Activated T-helper 1 cell treated with anti-CD3 and anti-CD28 coated beads, Interleukin-12 subunit alpha, Interleukin-12 subunit beta, Interleukin-2, Interleukin-4 antibody, amounts not matched to agents 30 ng/mL and 10 ng/mL and 1 ng/mL, durations not matched to agents 14 hours and 24 hours and 36 hours (primary cell): ENCODE measurements at regions not wholly inside any gene's neighbourhood (a gene's known extent, or its start where the extent isn't known, plus 50 kb on each side); places are given as distances from the start of the nearest gene placed in this dataset.
"Not testable (repeated sequence)": the region's sequence is repeated elsewhere in the genome, so short reads cannot be mapped to it uniquely, and the experiment has no call there.

Experiments used
- DNase-seq: peaks from one replicate; pipeline ENCODE4 v3.0.0; 2021; ENCODE audit warnings: low spot score
- H3K27ac Mint-ChIP-seq: one replicate; pipeline ENCODE4 v1.8.0; 2021; ENCODE audit warnings: mild to moderate bottlenecking, mixed read lengths
- H3K27me3 Mint-ChIP-seq: one replicate; pipeline ENCODE4 v1.8.0; 2022; ENCODE audit warnings: mild to moderate bottlenecking, moderate library complexity, mixed read lengths; ENCODE audit not compliant: insufficient read depth
- H3K36me3 Mint-ChIP-seq: one replicate; pipeline ENCODE4 v1.8.0; 2021; ENCODE audit warnings: low read depth, mixed read lengths
- H3K4me1 Mint-ChIP-seq: one replicate; pipeline ENCODE4 v1.8.0; 2021; ENCODE audit warnings: low read depth, mixed read lengths
- H3K4me3 Mint-ChIP-seq: one replicate; pipeline ENCODE4 v1.8.0; 2021; ENCODE audit warnings: mild to moderate bottlenecking, moderate library complexity, mixed read lengths
- H3K9me3 Mint-ChIP-seq: one replicate; pipeline ENCODE4 v1.8.0; 2021; ENCODE audit warnings: mixed read lengths
- intact Hi-C: fragments of 100-400 bp; cut with micrococcal nuclease; formaldehyde crosslinking; loops from one replicate; pipeline ENCODE4 v1.15.1; 2024

DNA sequence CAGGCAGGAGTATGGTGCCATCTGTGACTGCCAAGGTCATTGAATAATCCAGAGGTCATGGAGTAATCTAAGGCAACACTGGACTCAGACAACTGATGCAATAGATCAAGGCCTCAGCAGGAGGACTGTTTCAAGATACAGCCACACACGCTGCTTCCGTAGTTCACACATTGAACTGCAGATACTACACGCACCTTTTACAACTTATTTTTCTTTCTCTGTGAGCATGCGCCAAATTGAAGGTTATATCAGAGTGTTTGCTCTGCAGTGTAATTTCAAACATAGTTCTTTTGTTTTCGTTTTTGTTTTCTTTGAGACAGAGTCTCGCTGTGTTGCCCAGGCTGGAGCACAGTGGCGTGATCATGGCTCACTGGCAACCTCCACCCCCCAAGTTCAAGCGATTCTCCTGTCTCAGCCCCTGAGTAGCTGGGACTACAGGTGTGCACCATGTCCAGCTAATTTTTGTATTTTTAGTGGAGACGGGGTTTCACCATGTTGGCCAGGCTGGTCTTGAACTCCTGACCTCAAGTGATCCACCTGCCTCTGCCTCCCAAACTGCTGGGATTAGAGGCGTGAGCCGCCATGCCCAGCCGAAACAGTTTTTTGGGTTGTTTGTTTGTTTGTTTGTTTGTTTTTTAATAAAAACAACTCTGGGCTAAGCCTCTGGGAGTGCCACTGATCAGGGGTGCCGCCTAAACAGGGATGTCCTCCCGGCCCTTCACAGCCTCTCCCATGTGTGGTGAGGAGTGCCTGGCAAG, 96.6 kb upstream of the NAA20 start:
- DNase-seq: no peak

DNA sequence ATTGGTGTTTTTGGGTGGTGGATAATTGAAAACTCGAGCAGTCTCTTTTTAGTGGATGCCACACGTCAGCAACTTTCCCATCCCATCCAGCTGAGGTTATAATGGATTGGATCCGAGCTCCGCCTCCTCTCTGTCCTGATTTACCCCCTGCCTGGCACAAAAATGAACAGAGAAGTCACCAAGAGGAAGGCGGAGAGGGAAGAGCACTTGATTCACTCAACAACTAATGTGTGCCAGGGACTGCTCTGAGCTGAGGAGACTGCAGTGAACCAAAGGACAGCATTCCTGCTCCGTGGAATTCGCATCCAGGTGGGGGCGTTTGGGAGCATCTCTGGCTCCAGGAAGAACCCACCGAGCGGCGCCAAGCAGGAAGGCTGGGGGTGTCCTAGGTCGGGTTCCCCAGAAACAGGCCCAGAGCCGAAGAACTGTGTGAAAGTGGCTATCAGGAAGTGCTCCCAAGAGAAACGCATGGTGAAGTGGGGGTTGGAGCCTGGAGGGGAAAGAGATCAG, 95.8 kb upstream of the NAA20 start:
- intact Hi-C loops: no loop called here
- DNase-seq: no peak
- no peaks in the 10 kb centered on the region for H3K4me1 Mint-ChIP-seq
- no peaks in the 10 kb centered on the region for H3K36me3 Mint-ChIP-seq
- H3K4me3 Mint-ChIP-seq: no peak overlapping the region
- no peaks in the 10 kb centered on the region for H3K27me3 Mint-ChIP-seq
- no peak overlapping the region for H3K27ac Mint-ChIP-seq
- no peaks in the 10 kb centered on the region for H3K9me3 Mint-ChIP-seq

More for the DNA sequence above, 96.6 kb upstream of the NAA20 start:
- no peaks in the 10 kb centered on the region for H3K9me3 Mint-ChIP-seq
- no peaks in the 10 kb centered on the region for H3K4me1 Mint-ChIP-seq
- no peak overlapping the region for H3K27ac Mint-ChIP-seq
- H3K4me3 Mint-ChIP-seq: no peak overlapping the region
- H3K36me3 Mint-ChIP-seq: no peaks in the 10 kb centered on the region
- no peaks in the 10 kb centered on the region for H3K27me3 Mint-ChIP-seq
- intact Hi-C loops: no loop called here

DNA sequence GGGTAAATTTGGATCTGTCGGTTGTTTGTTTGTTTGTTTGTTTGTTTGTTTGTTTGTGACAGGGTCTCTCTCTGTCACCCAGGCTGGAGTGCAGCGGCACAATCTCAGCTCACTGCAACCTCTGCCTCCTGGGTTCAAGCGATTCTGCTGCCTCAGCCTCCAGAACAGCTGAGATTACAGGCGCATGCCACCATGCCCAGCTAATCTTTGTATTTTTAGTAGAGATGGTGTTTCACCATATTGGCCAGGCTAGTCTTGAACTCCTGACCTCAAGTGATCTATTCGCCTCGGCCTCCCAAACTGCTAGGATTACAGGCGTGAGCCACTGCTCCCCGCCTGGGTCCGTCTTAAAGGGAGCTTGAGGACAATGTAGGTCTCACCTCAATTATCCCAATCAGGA, 95.3 kb upstream of the NAA20 start:
- H3K27me3 Mint-ChIP-seq, H3K36me3 Mint-ChIP-seq, H3K4me1 Mint-ChIP-seq, DNase-seq, intact Hi-C loops, H3K9me3 Mint-ChIP-seq, H3K27ac Mint-ChIP-seq, H3K4me3 Mint-ChIP-seq: not testable (repeated sequence)

DNA sequence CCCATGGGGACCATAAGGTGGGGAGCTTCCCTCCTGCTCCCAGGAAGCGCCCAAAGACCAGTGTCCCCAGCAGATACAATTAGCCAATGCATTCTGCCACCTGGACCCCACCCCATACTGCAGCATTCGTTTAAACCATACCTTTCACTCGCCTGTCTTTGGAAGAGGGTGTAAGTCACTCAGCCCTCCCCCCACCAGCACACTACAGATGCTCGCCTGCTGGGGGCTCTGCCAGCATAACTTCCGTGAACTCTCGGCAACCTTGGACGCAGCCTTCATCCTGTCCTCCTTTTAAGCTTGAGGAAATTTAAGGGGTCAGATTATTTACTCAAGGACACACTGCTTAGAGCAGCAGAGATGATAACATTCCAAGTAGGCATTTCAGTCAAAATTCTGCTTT, 94.4 kb upstream of the NAA20 start:
- Mint-ChIP-seq H3K4me3 (no peak overlapping the region), H3K27ac (no peak overlapping the region), H3K36me3 (no peaks in the 10 kb centered on the region), H3K4me1 (no peaks in the 10 kb centered on the region), H3K9me3 (no peaks in the 10 kb centered on the region), H3K27me3 (no peaks in the 10 kb centered on the region)
- intact Hi-C loops: no loop called here
- DNase-seq: no peak

DNA sequence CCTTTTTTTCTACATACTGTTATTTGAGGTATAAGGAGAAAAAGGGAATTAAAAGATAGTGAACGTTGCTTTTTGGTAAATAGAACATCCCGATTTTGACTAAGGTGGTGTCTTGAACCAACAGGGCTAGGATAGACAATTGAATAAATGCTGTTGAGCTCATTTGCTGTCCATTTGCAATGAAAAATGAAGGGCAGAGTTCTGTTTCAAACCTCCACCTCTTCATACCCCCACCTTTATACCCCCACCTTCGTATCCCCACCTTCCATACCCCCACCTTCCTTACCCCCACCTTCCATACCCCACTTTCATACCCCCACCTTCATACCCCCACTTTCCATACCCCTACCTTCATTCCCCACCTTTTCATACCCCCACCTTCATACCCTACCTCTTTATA, 93.4 kb upstream of the NAA20 start:
- Mint-ChIP-seq H3K36me3 (no peaks in the 10 kb centered on the region), H3K9me3 (no peaks in the 10 kb centered on the region), H3K27me3 (no peaks in the 10 kb centered on the region), H3K27ac (no peak overlapping the region), H3K4me1 (no peaks in the 10 kb centered on the region), H3K4me3 (no peak overlapping the region)
- DNase-seq: no peak
- intact Hi-C loops: no loop called here

DNA sequence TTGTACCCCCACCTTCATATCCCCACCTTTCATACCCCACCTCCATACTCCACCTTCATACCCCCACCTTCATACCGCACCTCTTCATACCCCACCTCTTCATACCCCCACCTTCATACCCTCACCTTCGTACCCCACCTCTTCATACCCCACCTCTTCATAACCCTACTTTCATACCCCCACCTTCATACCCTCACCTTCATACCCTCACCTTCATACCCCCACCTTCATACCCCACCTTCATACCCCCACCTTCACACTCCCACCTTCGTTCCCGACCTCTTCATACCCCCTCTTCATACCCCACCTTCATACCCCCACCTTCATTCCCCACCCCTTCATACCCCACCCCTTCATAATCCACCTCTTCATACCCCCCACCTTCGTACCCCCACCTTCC, 92.9 kb upstream of the NAA20 start:
- H3K4me1 Mint-ChIP-seq: no peaks in the 10 kb centered on the region
- H3K36me3 Mint-ChIP-seq: no peaks in the 10 kb centered on the region
- H3K9me3 Mint-ChIP-seq: no peaks in the 10 kb centered on the region
- no peak overlapping the region for H3K27ac Mint-ChIP-seq
- H3K4me3 Mint-ChIP-seq: no peak overlapping the region
- DNase-seq: no peak
- intact Hi-C loops: no loop called here
- H3K27me3 Mint-ChIP-seq: no peaks in the 10 kb centered on the region

DNA sequence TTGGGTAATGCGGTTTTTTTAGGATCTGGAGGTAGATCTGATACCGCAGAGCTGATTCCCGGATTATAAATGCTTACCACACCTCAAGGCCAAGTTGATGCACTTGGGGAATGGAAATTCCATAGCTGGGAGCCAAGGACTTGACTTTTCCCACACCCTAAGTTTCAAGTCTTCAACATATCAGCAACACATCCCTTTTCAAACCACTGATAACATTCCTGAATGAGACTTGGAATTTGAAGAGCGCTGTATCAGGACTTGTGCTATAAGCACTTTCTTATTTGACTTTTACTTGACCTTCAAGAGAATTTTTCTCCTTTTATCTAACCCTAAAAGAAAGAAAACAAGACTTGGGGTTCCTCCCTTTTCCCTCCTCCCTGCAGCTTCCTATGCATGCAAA, 90.6 kb upstream of the NAA20 start:
- Mint-ChIP-seq H3K27me3 (no peaks in the 10 kb centered on the region), H3K4me3 (no peak overlapping the region)

DNA sequence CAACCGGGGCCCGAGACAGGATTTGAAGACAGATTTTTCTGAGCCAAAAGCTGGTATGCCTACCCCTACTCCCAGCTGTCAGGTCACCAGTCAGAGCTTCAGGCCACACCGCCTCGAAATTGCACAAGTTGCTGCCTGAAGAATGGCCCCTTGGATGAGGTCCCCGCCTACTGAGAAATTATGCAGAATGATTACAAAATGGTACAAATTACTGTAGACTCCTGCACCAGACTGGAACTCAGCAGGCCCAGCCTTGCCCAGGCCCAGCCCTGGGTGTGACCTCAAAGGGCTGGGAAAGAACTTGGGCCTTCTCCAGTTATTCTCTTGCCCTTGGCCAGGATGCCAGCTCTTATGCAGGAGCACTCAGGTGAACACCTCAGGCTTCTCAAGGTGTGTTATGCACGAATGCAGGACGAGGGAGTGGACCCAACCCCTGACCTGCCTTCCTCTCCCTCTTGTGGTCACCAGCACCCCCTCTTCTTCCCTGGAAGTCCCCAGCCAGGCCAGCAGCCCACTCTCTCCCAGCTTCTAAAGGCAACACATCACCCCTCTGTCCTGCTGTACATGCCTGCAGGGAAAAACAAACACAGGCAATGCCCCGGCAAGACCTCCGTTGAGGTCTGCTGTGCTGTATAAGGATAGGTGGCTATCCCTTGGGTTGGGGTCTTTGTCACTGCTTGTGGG, 88.7 kb upstream of the NAA20 start:
- H3K27me3 Mint-ChIP-seq: peaks cover 8% of the 10 kb centered on the region
- H3K27ac Mint-ChIP-seq: no peak overlapping the region
- H3K4me3 Mint-ChIP-seq: no peak overlapping the region
- no peaks in the 10 kb centered on the region for H3K9me3 Mint-ChIP-seq
- DNase-seq: no peak
- no peaks in the 10 kb centered on the region for H3K36me3 Mint-ChIP-seq
- intact Hi-C loops: no loop called here
- no peaks in the 10 kb centered on the region for H3K4me1 Mint-ChIP-seq

More for the DNA sequence above, 90.6 kb upstream of the NAA20 start:
- intact Hi-C loops: no loop called here
- no peak overlapping the region for H3K27ac Mint-ChIP-seq
- no peaks in the 10 kb centered on the region for H3K4me1 Mint-ChIP-seq
- DNase-seq: no peak
- H3K9me3 Mint-ChIP-seq: no peaks in the 10 kb centered on the region
- H3K36me3 Mint-ChIP-seq: no peaks in the 10 kb centered on the region

DNA sequence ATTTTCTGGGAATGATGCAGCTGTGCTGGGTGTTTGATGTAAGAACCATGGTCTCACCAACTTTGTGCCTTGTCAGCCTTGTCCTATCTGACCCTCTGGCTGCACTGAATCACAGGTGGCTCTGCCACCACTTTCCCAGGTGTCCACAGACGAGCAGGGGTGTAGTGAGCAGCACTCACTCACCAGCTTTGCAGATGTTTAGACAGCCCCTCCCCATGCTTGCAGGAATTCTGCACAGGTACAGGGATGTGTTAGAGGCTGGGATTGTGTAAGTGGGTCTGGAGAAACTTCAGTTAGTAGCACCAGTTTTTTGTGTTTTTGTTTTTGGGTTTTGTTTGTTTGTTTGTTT, 88.2 kb upstream of the NAA20 start:
- intact Hi-C loops: no loop called here
- H3K9me3 Mint-ChIP-seq: no peaks in the 10 kb centered on the region
- no peak for DNase-seq
- H3K36me3 Mint-ChIP-seq: no peaks in the 10 kb centered on the region
- no peak overlapping the region for H3K4me3 Mint-ChIP-seq
- peaks cover 8% of the 10 kb centered on the region for H3K27me3 Mint-ChIP-seq
- H3K27ac Mint-ChIP-seq: no peak overlapping the region
- H3K4me1 Mint-ChIP-seq: no peaks in the 10 kb centered on the region

DNA sequence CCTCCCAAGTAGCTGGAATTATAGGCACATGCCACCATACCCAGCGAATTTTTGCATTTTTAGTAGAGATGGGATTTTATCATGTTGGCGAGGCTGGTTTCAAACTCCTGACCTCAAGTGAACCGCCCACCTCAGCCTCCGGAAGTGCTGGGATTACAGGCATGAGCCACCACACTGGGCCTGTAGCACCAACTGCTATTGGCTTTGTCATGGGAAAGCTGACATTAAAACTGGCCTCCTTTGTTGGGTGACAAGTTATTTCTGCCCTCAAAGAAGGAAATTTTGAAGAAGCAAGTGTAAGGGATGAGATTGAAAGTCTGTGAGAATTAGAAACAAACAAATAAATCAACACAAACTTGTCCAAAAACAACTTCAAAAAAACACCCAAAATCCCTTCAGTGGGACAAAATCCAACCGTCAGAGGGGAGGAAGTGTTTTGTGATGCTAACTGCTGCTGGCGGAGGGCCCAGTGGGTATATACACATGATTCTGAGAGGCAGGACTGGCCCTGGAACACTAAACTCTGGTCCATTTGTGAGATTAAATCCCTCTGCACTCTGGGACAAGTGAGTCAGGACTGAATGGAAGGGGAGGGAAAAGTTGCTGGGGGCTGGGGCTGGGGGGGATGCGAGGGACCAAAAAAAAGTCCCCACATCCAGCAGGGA, 87.5 kb upstream of the NAA20 start:
- no peaks in the 10 kb centered on the region for H3K9me3 Mint-ChIP-seq
- H3K4me3 Mint-ChIP-seq: no peak overlapping the region
- peaks cover 10% of the 10 kb centered on the region for H3K27me3 Mint-ChIP-seq
- no peak overlapping the region for H3K27ac Mint-ChIP-seq
- peaks cover under 1% of the 10 kb centered on the region for H3K4me1 Mint-ChIP-seq
- H3K36me3 Mint-ChIP-seq: no peaks in the 10 kb centered on the region
- DNase-seq: no peak
- intact Hi-C loops: no loop called here

DNA sequence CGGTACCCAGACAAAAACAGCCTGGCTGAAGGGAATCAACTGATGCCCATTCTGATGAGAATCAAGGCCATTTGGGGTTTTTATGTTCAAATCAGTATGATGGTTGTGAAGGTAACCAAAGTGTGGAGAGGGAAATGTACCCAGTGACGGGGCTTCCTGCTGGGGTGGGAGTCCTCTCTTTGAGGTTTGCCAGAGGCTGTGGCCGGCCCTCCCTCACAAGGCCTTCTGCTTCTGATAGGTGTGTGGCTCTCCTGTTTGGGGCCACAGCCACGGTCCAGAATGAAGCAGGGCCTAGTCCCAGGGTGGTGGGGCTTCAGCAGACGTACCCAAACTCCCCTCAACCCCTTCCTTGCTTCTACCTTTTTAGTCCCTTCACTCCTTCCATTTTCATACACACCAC, 86.7 kb upstream of the NAA20 start:
- peaks cover 15% of the 10 kb centered on the region for H3K27me3 Mint-ChIP-seq
- no peak for DNase-seq
- intact Hi-C loops: no loop called here
- no peaks in the 10 kb centered on the region for H3K36me3 Mint-ChIP-seq
- no peak overlapping the region for H3K4me3 Mint-ChIP-seq
- peaks cover 6% of the 10 kb centered on the region for H3K4me1 Mint-ChIP-seq
- no peak overlapping the region for H3K27ac Mint-ChIP-seq
- H3K9me3 Mint-ChIP-seq: no peaks in the 10 kb centered on the region

DNA sequence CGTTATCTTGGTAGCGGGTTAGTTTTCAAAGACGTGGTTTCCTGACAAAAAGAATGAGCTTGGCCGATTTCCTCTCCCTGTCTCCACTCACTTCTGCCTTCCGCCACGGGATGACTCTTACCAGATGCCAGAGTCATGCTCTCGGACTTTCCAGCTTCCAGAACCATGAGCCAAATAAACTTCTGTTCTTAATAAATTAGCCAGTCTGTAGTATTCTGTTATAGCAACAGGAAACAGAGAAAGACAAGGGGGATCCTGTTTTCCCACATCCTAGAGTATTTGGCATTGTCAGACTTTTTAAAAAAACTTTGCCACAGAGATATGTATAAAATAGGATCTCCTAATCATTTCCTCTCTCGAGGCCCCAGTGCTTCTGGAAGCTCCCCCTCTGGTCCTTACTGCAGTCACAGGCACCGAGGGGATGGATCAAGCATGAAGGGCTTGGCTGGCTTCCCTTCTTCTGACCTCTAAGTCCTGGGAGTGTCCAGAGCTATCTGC, 84.9 kb upstream of the NAA20 start:
- H3K4me3 Mint-ChIP-seq: no peak overlapping the region

More for the DNA sequence above, 84.9 kb upstream of the NAA20 start:
- Mint-ChIP-seq H3K36me3 (no peaks in the 10 kb centered on the region), H3K9me3 (no peaks in the 10 kb centered on the region), H3K27ac (no peak overlapping the region), H3K27me3 (peaks cover 22% of the 10 kb centered on the region), H3K4me1 (peaks cover 11% of the 10 kb centered on the region)
- intact Hi-C loops: no loop called here
- no peak for DNase-seq
